ENCODE measurements at regions not wholly inside any gene's neighbourhood (a gene's known extent, or its start where the extent isn't known, plus 50 kb on each side); places are given as distances from the start of the nearest gene placed in this dataset.

GRCh38 chrX:39601231-39602177 is 496.3 kb downstream of the BCOR start:
- no peak for DNase-seq (ENCODE audit: extremely low read depth in 1 of 11, low read depth in 9 of 11, low spot score in 4 of 11)

- DNase-seq (ENCODE audit: extremely low read depth in 1 of 11, low read depth in 9 of 11, low spot score in 4 of 11): no peak
Measured at GRCh38 chrX:39602195-39602594, 495.6 kb downstream of the BCOR start.

GRCh38 chrX:39603230-39603629 is 494.5 kb downstream of the BCOR start:
- no peak for DNase-seq (ENCODE audit: extremely low read depth in 1 of 11, low read depth in 9 of 11, low spot score in 4 of 11)

GRCh38 chrX:39605183-39605582 is 492.6 kb downstream of the BCOR start:
- no peak for DNase-seq (ENCODE audit: extremely low read depth in 1 of 11, low read depth in 9 of 11, low spot score in 4 of 11)

- no peak for DNase-seq (ENCODE audit: extremely low read depth in 1 of 11, low read depth in 9 of 11, low spot score in 4 of 11)
Measured at GRCh38 chrX:39605866-39606265, 491.9 kb downstream of the BCOR start.

GRCh38 chrX:39609941-39610340 is 487.8 kb downstream of the BCOR start:
- DNase-seq (ENCODE audit: extremely low read depth in 1 of 11, low read depth in 9 of 11, low spot score in 4 of 11): no peak

GRCh38 chrX:39611468-39611867 is 486.3 kb downstream of the BCOR start:
- DNase-seq (ENCODE audit: extremely low read depth in 1 of 11, low read depth in 9 of 11, low spot score in 4 of 11): no peak

- peak in 10 of 11 donors; percentile 48 to 78 (median 61) for DNase-seq (ENCODE audit: extremely low read depth in 1 of 11, low read depth in 9 of 11, low spot score in 4 of 11)
Measured at GRCh38 chrX:39613482-39613995, 484.2 kb downstream of the BCOR start.

- DNase-seq (ENCODE audit: extremely low read depth in 1 of 11, low read depth in 9 of 11, low spot score in 4 of 11): no peak
Measured at GRCh38 chrX:39613997-39614679, 483.6 kb downstream of the BCOR start.

- DNase-seq (ENCODE audit: extremely low read depth in 1 of 11, low read depth in 9 of 11, low spot score in 4 of 11): no peak
Measured at GRCh38 chrX:39614680-39614998, 483.1 kb downstream of the BCOR start.

GRCh38 chrX:39616098-39616729 is 481.5 kb downstream of the BCOR start:
- no peak for DNase-seq (ENCODE audit: extremely low read depth in 1 of 11, low read depth in 9 of 11, low spot score in 4 of 11)

GRCh38 chrX:39616731-39617130 is 481.0 kb downstream of the BCOR start:
- no peak for DNase-seq (ENCODE audit: extremely low read depth in 1 of 11, low read depth in 9 of 11, low spot score in 4 of 11)

- DNase-seq (ENCODE audit: extremely low read depth in 1 of 11, low read depth in 9 of 11, low spot score in 4 of 11): no peak
Measured at GRCh38 chrX:39618178-39618577, 479.6 kb downstream of the BCOR start.

GRCh38 chrX:39619182-39620009 is 478.4 kb downstream of the BCOR start:
- DNase-seq (ENCODE audit: extremely low read depth in 1 of 11, low read depth in 9 of 11, low spot score in 4 of 11): peak in 1 of 11 donors; percentile 41

GRCh38 chrX:39624166-39624565 is 473.6 kb downstream of the BCOR start:
- no peak for DNase-seq (ENCODE audit: extremely low read depth in 1 of 11, low read depth in 9 of 11, low spot score in 4 of 11)

- no peak for DNase-seq (ENCODE audit: extremely low read depth in 1 of 11, low read depth in 9 of 11, low spot score in 4 of 11)
Measured at GRCh38 chrX:39625810-39626209, 471.9 kb downstream of the BCOR start.

- no peak for DNase-seq (ENCODE audit: extremely low read depth in 1 of 11, low read depth in 9 of 11, low spot score in 4 of 11)
Measured at GRCh38 chrX:39626749-39627148, 471.0 kb downstream of the BCOR start.

- DNase-seq (ENCODE audit: extremely low read depth in 1 of 11, low read depth in 9 of 11, low spot score in 4 of 11): no peak
Measured at GRCh38 chrX:39627257-39627656, 470.5 kb downstream of the BCOR start.

GRCh38 chrX:39629001-39629400 is 468.8 kb downstream of the BCOR start:
- DNase-seq (ENCODE audit: extremely low read depth in 1 of 11, low read depth in 9 of 11, low spot score in 4 of 11): no peak

Data from renal cortex interstitium (tissue), 11 donors.